ENCODE measurements at regions not wholly inside any gene's neighbourhood (a gene's known extent, or its start where the extent isn't known, plus 50 kb on each side); places are given as distances from the start of the nearest gene placed in this dataset.
"Not testable (repeated sequence)": the region's sequence is repeated elsewhere in the genome, so short reads cannot be mapped to it uniquely, and the experiment has no call there.

DNA sequence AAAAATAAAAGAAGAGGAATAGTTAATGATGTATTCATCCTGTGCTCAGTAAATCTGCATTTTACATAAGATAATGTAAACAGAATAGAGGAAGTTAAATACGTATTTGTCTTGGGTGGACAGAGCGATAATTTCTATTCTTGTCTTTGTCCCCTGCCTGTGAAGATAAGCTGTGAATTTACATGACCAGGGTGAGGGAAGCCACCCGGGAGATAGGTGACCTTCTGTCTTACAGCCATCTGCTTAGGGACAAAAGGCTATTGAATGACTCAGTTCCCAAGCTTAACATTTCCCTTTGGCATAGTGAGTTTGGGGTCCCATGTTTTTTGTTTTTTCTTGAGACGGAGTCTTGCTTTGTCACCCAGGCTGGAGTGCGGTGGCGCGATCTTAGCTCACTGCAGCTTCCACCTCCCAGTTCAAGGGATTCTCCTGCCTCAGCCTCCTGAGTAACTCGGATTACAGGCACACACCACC, 88.7 kb upstream of the KCTD7 start:
- no peak for DNase-seq (ENCODE audit: low spot score)

DNA sequence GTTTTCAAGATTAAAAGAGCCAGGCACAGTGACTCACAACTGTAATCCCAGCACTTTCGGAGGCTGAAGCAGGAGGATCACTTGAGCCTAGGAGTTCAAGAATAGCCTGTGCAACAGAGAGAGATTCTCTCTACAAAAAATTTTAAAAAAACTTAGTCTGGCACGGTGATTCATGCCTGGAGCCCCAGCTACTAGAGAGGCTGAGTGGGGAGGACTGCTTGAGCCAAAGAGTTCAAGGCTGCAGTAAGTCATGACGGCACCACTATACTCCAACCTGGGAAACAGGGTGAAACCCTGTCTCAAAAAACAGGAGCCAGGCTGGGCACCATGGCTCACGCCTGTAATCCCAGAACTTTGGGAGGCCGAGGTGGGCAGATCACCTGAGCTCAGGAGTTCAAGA, 86.6 kb upstream of the KCTD7 start:
- no peak for DNase-seq (ENCODE audit: low spot score)

DNA sequence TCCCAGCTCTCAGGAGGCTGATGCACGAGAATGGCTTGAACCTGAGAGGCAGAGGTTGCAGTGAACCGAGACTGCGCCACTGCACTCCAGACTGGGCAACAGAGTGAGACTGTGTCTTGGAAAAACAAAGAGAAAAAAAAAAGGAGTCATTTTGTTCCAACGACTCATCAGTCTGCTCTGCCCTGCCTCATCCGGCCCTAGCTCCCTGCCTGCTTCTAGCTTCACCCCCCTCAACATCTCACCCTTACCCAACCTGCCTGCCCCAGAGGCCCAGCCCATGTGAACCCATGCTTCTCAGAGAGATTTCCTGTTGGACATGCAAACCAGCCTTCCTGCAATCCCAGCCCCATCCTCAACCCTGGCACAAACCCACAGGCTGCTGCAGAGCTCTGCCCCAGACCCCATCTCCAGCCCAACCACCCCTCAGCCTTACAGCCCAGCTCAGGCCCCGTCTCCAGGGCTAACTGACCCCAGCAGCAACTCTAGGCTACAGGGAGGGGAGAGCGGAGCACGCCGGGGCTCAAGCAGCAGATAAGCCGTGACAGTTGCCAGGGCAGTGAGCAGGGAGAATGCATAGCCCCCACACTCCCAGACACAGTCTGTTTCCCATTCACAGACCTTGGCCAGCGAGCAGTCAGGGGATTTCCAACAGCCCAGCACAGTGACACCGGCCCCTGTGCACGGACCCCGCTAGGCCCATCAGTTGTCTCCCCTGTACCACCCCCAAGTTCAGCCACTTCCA, 86.0 kb upstream of the KCTD7 start:
- DNase-seq (ENCODE audit: low spot score), result no peak

DNA sequence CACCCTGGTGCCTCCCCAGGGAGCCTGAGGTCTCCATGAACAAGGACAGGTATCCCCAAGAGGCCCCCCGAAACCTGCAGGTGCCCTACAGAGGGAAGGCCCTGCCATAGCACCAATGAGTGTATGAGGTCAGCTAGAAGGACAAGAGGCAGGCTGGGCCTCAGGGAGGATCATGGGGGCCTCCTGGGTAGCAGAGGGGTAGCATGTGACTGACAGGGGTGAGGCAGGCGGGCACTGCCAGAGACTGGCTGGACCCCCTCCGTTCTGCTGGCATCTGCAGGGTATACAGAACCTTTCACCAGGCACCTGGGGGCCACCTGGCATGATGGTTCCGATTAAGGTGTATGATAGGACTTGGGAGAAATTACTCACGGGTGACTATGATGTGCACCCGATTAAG, 79.2 kb upstream of the KCTD7 start:
- DNase-seq (ENCODE audit: low spot score), result no peak

DNA sequence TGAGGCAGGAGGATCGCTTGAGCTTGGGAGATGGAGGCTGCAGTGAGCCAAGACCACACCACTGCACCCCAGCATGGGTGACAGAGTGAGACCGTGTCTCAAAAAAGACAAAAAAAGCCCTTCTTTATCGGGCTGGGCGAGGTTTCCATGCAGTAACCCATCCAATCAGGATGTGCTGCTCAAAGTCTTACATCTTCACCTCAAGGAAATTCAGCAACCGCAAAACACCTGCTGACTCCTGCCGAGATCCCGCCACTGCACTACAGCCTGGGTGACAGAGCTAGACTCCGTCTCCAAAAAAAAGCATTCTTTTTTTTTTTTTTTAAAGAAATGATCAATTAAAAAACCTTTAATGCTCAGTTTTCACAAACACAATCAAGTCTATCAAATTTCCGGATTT, 75.7 kb upstream of the KCTD7 start:
- DNase-seq (ENCODE audit: low spot score), result no peak

DNA sequence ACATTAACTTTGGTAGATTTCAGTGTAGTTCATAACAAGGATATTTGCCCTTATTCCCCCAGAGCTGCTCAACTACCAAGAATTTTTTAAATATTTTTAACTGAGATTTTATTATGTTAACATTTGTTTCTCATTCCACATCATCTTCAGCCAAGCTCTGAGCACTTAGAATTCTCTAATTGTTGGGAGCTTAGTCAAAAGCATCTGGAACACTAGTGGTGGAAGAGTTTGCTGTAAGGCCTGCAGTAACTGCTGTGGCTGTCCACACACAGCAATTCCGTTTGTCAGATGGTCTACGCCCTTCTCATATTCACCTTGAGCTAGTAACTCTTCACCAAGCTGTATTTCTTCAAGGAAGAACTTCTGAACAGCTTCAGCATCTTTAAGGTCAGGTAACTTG, 75.0 kb upstream of the KCTD7 start:
- DNase-seq (ENCODE audit: low spot score), result not testable (repeated sequence)

DNA sequence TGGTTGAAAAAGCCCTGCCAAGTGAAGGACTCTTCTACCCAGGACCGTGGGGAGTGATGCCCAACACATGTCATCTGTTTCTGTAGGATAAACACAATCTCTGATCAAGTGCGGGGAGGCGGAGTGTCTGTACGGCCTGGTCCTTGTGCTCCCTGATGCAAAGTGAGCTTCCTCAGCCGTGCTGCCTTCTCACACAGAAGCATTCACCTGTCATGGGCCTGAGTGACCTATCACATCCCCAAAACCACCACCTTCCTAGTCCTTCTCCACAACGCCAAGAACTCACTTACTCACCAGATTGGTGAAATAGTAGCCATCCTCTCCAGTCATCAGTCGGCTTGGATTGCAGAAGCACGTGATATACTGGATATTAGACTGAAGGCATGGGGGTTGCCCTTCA, 74.4 kb upstream of the KCTD7 start:
- not testable (repeated sequence) for DNase-seq (ENCODE audit: low spot score)

DNA sequence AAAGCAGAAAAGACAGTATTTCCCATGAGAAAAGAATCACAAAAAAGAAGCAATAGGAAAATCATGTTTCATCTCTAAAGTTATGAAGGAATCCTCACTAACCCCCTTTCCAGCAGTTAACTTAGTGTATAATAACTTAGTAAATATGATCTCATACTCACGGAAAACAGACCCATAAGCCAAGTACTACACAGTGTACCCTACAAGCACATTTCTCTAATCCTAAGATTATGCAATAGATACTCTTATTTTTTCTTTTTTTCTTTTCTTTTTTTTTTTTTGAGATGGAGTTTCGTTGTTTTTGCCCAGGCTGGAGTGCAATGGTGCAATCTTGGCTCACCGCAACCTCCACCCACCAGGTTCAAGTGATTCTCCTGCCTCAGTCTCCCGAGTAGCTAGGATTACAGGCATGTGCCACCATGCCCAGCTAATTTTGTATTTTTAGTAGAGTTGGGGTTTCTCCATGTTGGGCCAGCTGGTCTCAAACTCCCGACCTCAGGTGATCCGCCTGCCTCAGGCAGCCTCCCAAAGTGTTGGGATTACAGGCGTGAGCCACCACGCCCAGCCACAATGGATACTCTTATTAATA, 73.7 kb upstream of the KCTD7 start:
- not testable (repeated sequence) for DNase-seq (ENCODE audit: low spot score)

DNA sequence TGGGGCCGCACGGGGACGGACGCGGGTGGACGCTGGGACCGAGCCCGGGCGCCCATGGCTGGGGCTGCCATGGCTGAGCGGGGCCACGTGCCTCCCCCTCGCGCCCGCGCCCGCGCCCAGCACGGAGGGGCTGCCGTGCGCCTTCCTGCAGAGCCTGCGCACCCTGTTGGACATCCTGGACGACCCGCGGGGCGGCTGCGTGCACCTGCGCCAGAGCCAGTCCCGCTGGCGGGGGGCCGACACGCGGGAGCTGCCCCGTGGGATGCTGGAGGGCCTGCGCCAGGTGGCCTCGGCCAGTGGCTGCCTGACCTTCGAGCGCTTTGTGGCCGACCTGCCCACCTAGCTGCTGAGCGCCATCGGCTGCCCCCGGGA, 72.5 kb upstream of the KCTD7 start:
- no peak for DNase-seq (ENCODE audit: low spot score)

DNA sequence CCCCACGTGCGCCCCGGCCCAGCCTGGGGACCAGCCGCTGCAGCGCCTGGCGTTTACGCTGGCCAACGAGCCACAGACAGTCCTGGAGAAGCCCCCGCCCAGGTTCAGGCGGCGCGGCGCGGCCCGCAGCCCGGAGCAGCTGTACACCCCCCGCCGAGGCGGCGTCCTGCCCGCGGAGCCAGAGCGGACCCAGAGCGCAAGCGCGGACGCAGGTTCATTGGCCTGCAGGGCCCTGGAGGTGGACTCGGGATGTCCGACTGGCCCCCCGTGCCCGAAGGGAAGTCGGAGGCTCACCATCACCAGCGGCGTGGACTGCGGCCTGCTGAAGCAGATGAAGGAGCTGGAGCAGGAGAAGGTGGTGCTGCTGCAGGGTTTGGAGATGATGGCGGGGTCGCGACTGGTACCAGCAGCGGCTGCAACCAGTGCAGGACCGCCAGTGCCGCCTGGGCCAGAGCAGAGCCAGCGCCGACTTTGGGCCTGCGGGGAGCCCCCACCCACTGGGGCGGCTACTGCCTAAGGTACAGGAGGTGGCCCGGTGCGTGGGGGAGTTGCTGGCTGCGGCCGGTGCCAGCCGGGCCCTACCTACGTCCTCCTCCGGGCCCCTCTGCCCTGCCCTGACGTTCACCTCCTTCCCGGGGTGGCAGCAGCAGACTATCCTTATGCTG, 72.0 kb upstream of the KCTD7 start:
- DNase-seq (ENCODE audit: low spot score), result no peak

DNA sequence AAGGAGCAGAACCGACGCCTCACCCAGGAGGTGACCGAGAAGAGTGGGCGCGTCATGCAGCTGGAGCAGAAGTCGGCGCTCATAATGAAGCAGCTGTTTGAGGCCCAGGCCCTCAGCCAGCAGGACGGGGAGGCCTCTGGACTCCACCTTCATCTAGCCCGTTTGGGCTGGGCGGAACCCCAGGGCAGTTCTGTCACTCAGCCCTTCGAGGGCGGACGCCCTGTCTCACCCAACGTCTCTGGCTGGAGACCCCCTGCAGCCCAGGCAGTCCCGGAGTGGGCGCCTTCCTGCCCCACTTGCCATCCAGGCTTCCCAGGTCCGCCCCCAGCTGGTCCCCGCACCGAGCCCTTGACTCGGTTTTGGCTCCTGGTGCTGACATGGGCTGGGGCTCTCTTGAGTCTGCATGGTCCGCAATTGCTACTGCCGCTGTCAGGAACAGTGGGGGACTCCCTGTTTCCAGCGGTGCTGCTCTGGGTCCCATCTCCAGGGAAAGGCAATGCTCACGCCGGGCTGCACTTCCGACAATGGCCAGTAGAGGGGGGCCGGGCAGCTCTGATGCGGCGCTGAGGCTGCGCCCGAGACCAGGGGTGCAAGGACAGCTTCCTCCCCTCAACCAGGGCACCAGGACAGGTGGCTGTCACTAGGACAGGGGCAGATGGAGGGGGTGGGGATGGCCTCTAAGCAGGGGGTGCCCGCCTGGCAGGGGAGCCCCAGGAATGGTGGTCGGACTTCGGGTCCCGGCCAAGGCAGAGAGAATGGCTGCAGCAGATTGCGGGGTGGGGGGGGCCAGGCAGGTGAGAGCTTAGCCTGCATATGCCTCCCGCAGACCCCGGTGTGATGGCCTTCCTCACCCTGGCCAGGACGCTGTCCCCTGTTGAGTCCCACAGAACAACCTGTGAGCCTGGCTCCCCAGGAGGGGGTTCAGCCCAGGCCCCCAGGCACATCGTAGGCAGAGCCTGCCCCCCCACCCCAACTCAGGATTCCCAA, 71.2 kb upstream of the KCTD7 start:
- DNase-seq (ENCODE audit: low spot score), result no peak

DNA sequence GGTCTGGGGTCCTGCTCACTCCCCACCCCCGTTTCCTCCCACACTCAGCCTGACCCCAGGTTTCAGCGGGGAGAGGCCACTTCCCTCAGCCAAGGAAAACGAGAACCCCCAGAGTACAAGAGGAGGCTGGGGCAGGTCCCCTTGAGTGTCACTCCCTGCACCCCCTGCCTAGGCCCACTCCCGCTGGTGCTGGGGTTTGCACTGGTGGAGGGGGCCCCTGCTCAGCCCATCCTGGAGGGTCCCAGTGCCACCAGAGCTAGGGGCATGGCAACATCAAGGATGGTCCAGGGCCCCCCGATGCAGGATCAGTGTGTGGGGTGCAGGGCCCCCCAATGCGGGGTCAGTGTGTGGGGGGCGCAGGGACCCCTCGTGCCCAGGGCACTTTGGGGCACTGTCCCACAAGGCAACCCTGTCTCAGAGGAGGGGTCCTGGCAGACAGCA, 70.5 kb upstream of the KCTD7 start:
- no peak for DNase-seq (ENCODE audit: low spot score)

DNA sequence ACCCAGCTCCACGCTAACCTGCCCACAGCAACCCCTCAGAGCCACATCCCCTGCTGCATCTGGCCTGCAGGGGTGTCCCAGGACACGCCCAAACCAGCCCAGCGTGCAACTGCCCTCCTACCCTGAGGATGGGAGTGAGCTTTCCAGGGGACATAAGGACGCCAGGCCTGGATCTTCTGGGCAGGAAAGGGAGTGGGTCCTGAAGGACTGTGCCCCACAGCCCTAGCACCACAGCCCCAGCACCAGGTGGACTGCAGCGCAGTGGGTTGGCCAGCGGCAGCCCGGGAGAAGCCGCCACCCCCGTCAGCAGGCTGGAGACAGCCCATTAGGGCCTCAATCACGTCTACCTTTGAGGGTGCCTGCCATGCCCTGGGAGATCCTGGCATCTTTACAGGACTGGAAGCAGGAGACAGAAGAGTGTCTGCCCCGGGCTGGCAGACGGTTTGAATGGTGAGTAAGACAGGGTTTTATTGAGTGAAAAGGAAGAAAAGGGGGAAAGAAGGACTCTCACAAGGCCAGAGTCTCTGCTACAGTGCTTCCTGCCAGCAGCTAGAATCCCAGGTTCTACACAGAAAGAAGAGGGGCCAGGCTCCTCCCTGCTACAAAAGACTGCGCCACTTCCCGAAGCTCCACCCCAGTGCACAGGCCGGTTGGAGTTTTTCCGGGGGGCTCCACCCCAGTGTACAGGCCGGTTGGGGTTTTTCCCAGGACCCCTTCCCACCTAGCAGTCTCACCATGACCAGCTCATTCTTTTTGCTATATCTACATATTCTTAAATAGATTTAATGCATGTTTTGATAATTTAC, 69.8 kb upstream of the KCTD7 start:
- DNase-seq (ENCODE audit: low spot score), result no peak

DNA sequence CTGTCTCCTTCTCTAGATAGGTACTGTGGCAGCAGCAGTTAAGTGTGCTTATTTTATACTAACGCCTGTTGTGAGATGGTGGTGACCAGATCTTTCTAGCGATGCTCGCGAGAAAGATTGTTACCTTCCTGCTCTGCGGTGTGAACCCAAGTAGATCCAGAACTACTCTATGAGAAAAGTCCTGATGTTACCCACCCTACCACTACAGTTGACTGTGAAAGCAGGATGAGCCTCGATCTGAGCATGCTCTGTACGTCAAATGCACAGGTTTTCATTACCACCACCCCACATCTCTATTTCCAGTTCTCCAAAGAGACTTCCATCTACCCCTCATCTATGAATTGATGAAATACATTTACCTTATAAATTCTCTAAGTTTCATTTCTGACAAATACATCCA, 64.6 kb upstream of the KCTD7 start:
- no peak for DNase-seq (ENCODE audit: low spot score)

DNA sequence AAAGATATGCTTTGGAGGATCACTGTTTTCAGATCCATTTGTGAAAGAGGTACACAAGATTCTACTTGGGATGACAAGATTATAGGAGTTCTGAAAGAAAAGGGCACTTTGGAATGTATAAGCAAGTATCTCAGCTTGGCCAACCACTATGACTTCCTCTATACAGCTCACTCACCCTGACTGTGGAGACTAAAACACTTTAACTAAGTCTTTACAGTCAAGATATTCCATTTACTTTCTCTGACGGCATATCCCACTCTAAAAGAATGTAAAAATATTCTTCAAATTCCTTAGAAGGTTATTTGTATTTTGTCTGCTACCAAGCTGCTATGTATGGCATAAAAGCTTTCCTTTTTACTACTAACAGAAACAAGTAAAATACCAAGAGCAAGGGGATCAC, 58.5 kb upstream of the KCTD7 start:
- not testable (repeated sequence) for DNase-seq (ENCODE audit: low spot score)

DNA sequence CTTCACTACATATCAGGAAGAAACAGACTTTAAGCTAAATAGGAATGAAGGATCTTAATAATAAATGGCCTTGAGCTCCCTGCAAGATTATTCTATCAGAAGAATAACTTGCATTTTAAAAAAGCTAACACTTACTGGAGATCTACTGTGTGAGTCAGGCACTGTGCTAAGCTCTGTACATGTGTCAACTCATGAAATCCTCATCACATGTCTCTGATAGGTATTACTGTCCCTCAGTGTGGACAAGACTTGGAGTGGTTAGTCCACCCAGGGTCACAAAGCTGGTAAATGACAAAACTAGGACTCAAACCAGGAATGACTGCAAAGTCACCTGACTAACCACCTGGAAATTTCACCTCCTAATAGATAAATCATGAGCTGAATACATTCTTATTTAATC, 57.1 kb upstream of the KCTD7 start:
- DNase-seq (ENCODE audit: low spot score), result no peak

DNA sequence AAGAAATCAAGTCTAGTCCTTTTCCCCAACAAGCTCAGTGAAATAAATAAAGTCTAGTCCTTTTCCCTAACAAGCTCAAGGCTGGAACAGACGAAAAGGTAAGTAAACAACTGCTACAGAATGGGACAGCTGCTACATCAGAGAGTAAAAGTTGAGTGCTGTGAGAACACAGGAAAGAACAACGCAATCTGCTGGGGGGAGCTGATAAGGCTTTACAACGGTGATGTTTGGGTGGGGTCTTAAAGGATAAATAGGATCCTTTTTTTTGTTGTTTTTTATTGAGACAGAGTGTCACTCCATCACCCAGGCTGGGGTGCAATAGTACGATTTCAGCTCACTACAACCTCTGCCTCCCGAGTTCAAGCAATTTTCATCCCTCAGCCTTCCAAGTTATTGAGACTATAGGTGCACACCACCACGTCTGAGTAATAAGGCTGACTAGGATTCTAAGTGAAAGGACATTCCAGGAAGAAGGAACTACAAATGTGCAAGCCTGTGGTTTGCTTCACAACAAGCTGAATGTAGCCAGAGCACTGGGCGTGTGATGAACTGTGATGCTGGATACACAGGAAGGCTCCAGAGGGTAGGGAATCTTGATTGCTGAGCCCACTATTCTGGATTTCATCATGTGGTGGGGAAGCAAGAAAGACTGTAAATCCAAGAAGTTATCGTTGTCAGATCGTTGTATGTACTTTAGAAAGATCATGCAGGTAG, 54.7 kb upstream of the KCTD7 start:
- not testable (repeated sequence) for DNase-seq (ENCODE audit: low spot score)

DNA sequence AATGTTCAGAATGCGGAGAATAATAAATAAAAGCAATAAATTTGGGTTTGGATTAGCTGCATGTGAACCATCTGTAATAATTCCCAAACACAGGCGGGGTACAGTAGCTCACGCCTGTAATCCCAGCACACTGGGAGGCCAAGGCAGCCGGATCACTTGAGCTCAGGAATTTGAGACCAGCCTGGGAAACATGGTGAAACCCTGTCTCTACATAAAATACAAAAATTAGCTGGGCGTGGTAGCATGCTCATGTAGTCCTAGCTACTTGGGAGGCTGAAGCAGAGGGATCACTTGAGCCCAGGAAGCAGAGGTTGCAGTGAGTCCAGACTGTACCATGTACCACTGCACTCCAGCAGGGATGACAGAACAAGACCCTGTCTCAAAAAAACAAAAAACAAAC, 53.9 kb upstream of the KCTD7 start:
- not testable (repeated sequence) for DNase-seq (ENCODE audit: low spot score)

DNA sequence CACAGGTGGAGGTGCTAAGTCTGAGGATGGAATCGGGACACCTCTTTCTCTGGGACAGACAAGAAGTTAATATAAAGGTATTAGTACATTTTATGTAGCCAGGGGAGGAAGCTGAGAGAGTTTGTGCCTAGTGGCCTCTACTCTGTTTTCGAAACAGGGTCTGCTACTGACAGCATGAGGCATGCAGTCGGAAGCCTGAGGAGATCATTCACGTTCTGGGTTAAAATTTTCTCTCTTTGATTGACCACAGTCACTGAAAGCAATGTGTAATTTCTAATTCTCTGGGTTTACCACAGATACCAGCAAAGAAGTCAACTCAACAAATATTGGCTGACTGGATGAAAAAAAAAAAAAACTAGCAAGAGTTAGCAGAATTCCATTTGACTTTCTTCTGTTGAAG, 53.3 kb upstream of the KCTD7 start:
- DNase-seq (ENCODE audit: low spot score), result no peak

DNA sequence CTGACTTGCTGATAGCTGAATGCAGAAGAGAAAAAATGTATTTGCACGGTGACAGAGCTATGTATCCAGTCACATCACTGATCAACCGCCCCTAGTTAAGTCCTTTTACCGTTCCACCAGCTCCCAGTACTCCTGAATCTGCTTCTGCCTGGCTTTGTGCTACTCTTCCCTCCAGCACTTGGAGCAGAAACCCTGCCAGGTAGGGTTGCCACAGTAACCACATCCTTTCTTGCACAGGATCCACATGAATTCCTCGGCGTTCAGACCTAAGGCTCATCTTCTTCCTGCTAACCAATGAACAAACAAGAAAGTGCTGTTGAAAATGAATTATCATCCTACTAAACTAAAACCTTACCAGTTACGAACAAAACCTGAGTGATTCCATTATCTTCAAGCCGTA, 52.0 kb upstream of the KCTD7 start:
- DNase-seq (ENCODE audit: low spot score), result no peak

Measured in left forelimb (tissue), 1 donor.